PC-9 (cell line): ENCODE measurements at regions not wholly inside any gene's neighbourhood (a gene's known extent, or its start where the extent isn't known, plus 50 kb on each side); places are given as distances from the start of the nearest gene placed in this dataset.

Source experiments
- BruUV-seq: library from RNA; stranded (reverse); fragments of 400-500 nt; replicated peaks from 2 replicates; lab custom pipeline; 2021; lab: Mats Ljungman, UMichigan
- CTCF ChIA-PET: fragments of 300-600 bp; sonication (Branson Sonifier 250); formaldehyde crosslinking; loops from one replicate; lab custom pipeline; 2022; ENCODE audit warnings: antibody characterized with exemption; lab: Charles Lee
- POLR2A ChIA-PET: fragments of 300-600 bp; sonication (Branson Sonifier 250); formaldehyde crosslinking; loops from one replicate; lab custom pipeline; 2022; ENCODE audit warnings: antibody characterized with exemption; ENCODE audit not compliant: unreplicated experiment; lab: Charles Lee
- DNase-seq, 2 experiments: peaks; one replicate each; pipeline versions ENCODE4 v3.0.0 to v3.0.0-alpha.2; 2015 to 2022; ENCODE audit warnings: mixed read lengths in 1 of 2
- H2AFZ ChIP-seq: fragments of 200-600 bp; sonication (generic); 2 replicates; pipeline ENCODE4 v1.8.1; 2017; ENCODE audit warnings: antibody characterized with exemption
- H3F3A ChIP-seq: fragments of 200-600 bp; sonication (generic); 2 replicates; pipeline ENCODE4 v1.8.1; 2017; ENCODE audit warnings: antibody characterized with exemption, mild to moderate bottlenecking, low read depth; ENCODE audit not compliant: insufficient read depth
- H3K27ac ChIP-seq: fragments of 200-600 bp; sonication (generic); 2 replicates; pipeline ENCODE4 v1.6.1; 2016; ENCODE audit warnings: mixed run types
- H3K27me3 ChIP-seq: fragments of 200-600 bp; sonication (generic); 2 replicates; pipeline ENCODE4 v1.6.1; 2016; ENCODE audit warnings: low read depth, mixed run types; ENCODE audit not compliant: insufficient read depth
- H3K36me3 ChIP-seq: fragments of 200-600 bp; sonication (generic); 2 replicates; pipeline ENCODE4 v1.6.1; 2016; ENCODE audit warnings: low read depth, mixed run types
- H3K4me1 ChIP-seq: fragments of 200-600 bp; sonication (generic); replicated peaks from 2 replicates; pipeline ENCODE4 v1.6.1; 2016; ENCODE audit warnings: mixed run types; ENCODE audit not compliant: insufficient read depth
- H3K4me2 ChIP-seq: fragments of 200-600 bp; sonication (generic); 2 replicates; pipeline ENCODE4 v1.6.1; 2017; ENCODE audit warnings: mixed run types
- H3K4me3 ChIP-seq: fragments of 200-600 bp; sonication (generic); 2 replicates; pipeline ENCODE4 v1.6.1; 2016; ENCODE audit warnings: mixed run types
- H3K79me2 ChIP-seq: fragments of 200-600 bp; sonication (generic); 2 replicates; pipeline ENCODE4 v1.6.1; 2017; ENCODE audit warnings: low read depth, mixed run types
- H3K9me2 ChIP-seq: fragments of 200-600 bp; sonication (generic); 2 replicates; pipeline ENCODE4 v1.8.1; 2017; ENCODE audit warnings: mild to moderate bottlenecking; ENCODE audit not compliant: insufficient read depth
- H3K9me3 ChIP-seq: fragments of 200-600 bp; sonication (generic); 2 replicates; pipeline ENCODE4 v1.8.1; 2016; ENCODE audit warnings: low read depth; ENCODE audit not compliant: insufficient read depth
- H4K20me1 ChIP-seq: fragments of 200-600 bp; sonication (generic); 2 replicates; pipeline ENCODE4 v1.8.1; 2017; ENCODE audit not compliant: insufficient read depth
- EZH2 ChIP-seq: fragments of 200-600 bp; sonication (generic); IDR thresholded peaks from 2 replicates; pipeline ENCODE4 v1.8.0; 2017; ENCODE audit warnings: antibody characterized with exemption, low read depth
- intact Hi-C: fragments of 100-400 bp; cut with micrococcal nuclease; formaldehyde crosslinking; loops from one replicate; pipeline ENCODE4 v1.10.0; 2022; ENCODE audit not compliant: unreplicated experiment
- TF ChIP-seq, protein P1 (sequence below): fragments of 200-600 bp; sonication (generic); conservative IDR thresholded peaks from 2 replicates; pipeline ENCODE4 v1.6.1; 2017; ENCODE audit warnings: mixed run types, antibody characterized with exemption, mild to moderate bottlenecking, moderate library complexity

DNA sequence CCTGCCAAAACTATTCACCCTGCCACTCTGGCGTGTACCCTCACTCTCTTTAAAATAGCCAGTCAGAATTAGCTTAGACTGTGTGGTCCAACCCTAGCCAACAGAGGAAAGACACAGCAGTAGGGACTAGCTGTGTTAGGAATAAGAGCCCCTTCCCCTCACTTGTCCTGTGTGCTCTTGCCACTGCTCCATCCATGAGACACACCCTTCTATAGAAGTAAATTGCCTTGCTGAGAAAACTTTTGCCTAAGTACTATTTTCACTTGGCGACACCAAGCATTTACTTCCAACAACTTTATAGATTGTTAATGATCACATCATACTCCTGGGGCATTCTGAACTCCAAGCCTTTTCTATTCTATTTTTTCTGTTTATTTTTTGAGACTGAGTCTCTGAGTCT is 170.2 kb upstream of the TRIM24 start:
- Histone ChIP-seq H4K20me1 (no peaks in the 10 kb centered on the region), H3K9me2 (no peaks in the 10 kb centered on the region), H3K4me3 (no peak overlapping the region), H3K4me1 (0 out of 2 replicates have a peak, but pooled peaks cover 7% of the 10 kb centered on the region), H3K27ac (no peak overlapping the region), H3K36me3 (no peaks in the 10 kb centered on the region), H3K79me2 (no peaks in the 10 kb centered on the region), H3K9me3 (peaks cover 19% of the 10 kb centered on the region), H3F3A (no peaks in the 10 kb centered on the region), H2AFZ (no peak overlapping the region), H3K27me3 (no peaks in the 10 kb centered on the region), H3K4me2 (no peak overlapping the region)
- TF ChIP-seq, protein P1, sequence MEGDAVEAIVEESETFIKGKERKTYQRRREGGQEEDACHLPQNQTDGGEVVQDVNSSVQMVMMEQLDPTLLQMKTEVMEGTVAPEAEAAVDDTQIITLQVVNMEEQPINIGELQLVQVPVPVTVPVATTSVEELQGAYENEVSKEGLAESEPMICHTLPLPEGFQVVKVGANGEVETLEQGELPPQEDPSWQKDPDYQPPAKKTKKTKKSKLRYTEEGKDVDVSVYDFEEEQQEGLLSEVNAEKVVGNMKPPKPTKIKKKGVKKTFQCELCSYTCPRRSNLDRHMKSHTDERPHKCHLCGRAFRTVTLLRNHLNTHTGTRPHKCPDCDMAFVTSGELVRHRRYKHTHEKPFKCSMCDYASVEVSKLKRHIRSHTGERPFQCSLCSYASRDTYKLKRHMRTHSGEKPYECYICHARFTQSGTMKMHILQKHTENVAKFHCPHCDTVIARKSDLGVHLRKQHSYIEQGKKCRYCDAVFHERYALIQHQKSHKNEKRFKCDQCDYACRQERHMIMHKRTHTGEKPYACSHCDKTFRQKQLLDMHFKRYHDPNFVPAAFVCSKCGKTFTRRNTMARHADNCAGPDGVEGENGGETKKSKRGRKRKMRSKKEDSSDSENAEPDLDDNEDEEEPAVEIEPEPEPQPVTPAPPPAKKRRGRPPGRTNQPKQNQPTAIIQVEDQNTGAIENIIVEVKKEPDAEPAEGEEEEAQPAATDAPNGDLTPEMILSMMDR, result no peak
- TF ChIP-seq EZH2, result no peak
- BruUV-seq, result no TSS peak
- no peak for DNase-seq
- intact Hi-C loops, result no loop called here
- ChIA-PET CTCF (no interaction called here), POLR2A (no interaction called here)

DNA sequence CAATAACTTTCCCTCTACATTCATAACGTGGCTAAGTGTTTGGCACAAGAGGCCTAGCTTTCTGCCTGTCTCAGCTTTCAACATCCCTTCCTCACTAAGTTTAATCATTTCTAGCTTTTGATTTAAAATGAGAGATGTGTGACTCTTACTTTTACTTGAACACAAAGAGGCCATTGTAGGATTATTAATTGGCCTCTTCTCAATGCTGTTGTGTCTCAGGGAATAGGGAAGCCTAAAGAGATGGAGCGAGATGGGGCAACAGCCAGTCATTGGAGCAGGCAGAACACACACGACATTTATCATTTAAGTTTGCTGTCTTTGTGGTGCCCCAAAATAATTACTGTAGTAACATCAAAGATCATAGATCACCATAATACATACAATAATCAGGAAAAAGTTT is 167.1 kb upstream of the TRIM24 start:
- no peak overlapping the region for H3K27ac ChIP-seq
- H2AFZ ChIP-seq, result no peak overlapping the region
- H3K4me1 ChIP-seq, result 0 out of 2 replicates have a peak, but pooled peaks cover 9% of the 10 kb centered on the region
- no peak overlapping the region for H3K4me3 ChIP-seq
- no TSS peak for BruUV-seq
- no peaks in the 10 kb centered on the region for H3K79me2 ChIP-seq
- no peak for DNase-seq
- ChIA-PET POLR2A (no interaction called here), CTCF (no interaction called here)
- no peaks in the 10 kb centered on the region for H3K36me3 ChIP-seq
- intact Hi-C loops, result no loop called here
- H3K9me2 ChIP-seq, result no peaks in the 10 kb centered on the region
- TF ChIP-seq, protein P1, result no peak
- no peak for TF ChIP-seq EZH2
- H3K4me2 ChIP-seq, result no peak overlapping the region
- no peaks in the 10 kb centered on the region for H4K20me1 ChIP-seq
- H3K9me3 ChIP-seq, result peaks cover 19% of the 10 kb centered on the region
- H3F3A ChIP-seq, result no peaks in the 10 kb centered on the region
- H3K27me3 ChIP-seq, result no peaks in the 10 kb centered on the region

DNA sequence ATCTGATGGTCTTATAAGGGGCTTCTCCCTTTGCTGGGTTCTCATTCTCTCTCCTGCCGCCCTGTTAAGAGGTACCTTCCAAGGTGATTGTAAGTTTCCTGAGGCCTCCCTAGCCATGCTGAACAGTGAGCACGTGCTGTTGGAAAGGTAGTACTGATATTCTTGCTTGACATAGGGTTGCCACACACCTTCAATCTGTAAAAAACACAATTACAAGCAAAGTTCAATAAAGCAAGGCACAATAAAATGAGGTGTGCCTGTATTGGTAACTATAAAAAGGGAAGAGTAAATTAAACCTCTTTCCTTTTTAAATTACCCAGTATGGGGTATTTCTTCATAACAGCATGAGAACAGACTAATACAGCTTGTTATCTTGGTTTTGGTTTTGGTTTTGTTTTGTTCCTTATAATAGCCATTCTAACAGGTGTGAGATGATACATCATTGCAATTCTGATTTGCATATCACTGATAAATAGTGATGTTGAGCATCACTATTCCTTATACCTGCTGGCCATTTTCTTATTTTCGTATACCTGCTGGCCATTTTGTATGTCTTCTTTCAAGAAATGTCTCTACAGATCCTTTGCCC is 164.9 kb upstream of the TRIM24 start:
- no peak for DNase-seq
- no peaks in the 10 kb centered on the region for H3K36me3 ChIP-seq
- intact Hi-C loops, result no loop called here
- no peak overlapping the region for H3K27ac ChIP-seq
- H3K4me3 ChIP-seq, result no peak overlapping the region
- H2AFZ ChIP-seq, result no peak overlapping the region
- no peaks in the 10 kb centered on the region for H3F3A ChIP-seq
- ChIA-PET CTCF (no interaction called here), POLR2A (no interaction called here)
- H3K79me2 ChIP-seq, result no peaks in the 10 kb centered on the region
- no peaks in the 10 kb centered on the region for H3K9me2 ChIP-seq
- BruUV-seq, result no TSS peak
- TF ChIP-seq EZH2, result no peak
- TF ChIP-seq, protein P1, result no peak
- H3K4me1 ChIP-seq, result 0 out of 2 replicates have a peak, but pooled peaks cover 9% of the 10 kb centered on the region
- no peaks in the 10 kb centered on the region for H4K20me1 ChIP-seq
- no peaks in the 10 kb centered on the region for H3K27me3 ChIP-seq
- H3K4me2 ChIP-seq, result no peak overlapping the region
- peaks cover 12% of the 10 kb centered on the region for H3K9me3 ChIP-seq
